ENCODE measurements at regions not wholly inside any gene's neighbourhood (a gene's known extent, or its start where the extent isn't known, plus 50 kb on each side); places are given as distances from the start of the nearest gene placed in this dataset.

DNA sequence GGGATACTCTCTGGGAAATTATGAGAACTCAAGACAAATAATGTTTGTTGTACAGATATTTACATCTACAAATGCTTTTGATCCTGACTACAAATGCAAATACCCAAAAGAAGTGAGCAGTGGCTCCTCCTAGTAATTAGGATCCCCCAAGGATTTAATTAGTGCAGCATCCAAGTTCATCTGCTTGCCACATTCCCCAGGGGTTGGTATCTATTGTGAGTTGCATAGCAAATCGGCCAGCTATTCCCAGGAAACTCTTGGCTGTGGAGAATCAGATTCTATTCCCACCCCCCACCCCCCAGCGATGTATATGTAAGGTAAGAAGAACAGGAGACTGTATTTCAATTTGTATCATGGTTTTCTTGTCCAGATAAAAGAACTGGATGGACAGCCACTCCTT lies 725.1 kb upstream of the CDH7 start:
- Histone ChIP-seq H3K4me2 (ENCODE audit: low read length) (no peak overlapping the region), H3F3A (ENCODE audit: low read length, unreplicated experiment) (no peaks in the 10 kb centered on the region), H3K27ac (ENCODE audit: low read length) (no peak overlapping the region), H3K4me1 (ENCODE audit: insufficient read depth, low read length) (no peaks in the 10 kb centered on the region), H2AFZ (ENCODE audit: low read length) (no peak overlapping the region), H3K4me3 (ENCODE audit: low read length) (no peak overlapping the region), H3K79me2 (ENCODE audit: low read length) (no peaks in the 10 kb centered on the region), H3K9me2 (replicated peaks; ENCODE audit: low read length) (no peaks in the 10 kb centered on the region), H3K9me3 (ENCODE audit: low read length) (no peaks in the 10 kb centered on the region), H3K27me3 (ENCODE audit: low read length) (no peaks in the 10 kb centered on the region), H3K36me3 (ENCODE audit: low read depth, low read length) (no peaks in the 10 kb centered on the region), H3K9ac (ENCODE audit: low read length) (no peak overlapping the region), H4K20me1 (ENCODE audit: low read length) (no peaks in the 10 kb centered on the region)
- intact Hi-C loops (cut with micrococcal nuclease) = no loop called here
- BruUV-seq (replicated peaks) = no TSS peak
- TF ChIP-seq EZH2 (IDR thresholded peaks at IDR 0.05; ENCODE audit: low read length, unreplicated experiment) = no peak
- no peak for TF ChIP-seq EZH2phosphoT487 (IDR thresholded peaks at IDR 0.05; ENCODE audit: borderline replicate concordance, low read length)
- TF ChIP-seq, protein P1, sequence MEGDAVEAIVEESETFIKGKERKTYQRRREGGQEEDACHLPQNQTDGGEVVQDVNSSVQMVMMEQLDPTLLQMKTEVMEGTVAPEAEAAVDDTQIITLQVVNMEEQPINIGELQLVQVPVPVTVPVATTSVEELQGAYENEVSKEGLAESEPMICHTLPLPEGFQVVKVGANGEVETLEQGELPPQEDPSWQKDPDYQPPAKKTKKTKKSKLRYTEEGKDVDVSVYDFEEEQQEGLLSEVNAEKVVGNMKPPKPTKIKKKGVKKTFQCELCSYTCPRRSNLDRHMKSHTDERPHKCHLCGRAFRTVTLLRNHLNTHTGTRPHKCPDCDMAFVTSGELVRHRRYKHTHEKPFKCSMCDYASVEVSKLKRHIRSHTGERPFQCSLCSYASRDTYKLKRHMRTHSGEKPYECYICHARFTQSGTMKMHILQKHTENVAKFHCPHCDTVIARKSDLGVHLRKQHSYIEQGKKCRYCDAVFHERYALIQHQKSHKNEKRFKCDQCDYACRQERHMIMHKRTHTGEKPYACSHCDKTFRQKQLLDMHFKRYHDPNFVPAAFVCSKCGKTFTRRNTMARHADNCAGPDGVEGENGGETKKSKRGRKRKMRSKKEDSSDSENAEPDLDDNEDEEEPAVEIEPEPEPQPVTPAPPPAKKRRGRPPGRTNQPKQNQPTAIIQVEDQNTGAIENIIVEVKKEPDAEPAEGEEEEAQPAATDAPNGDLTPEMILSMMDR (conservative IDR thresholded peaks at IDR 0.05; ENCODE audit: low read depth, low read length) = no peak
- ATAC-seq = no peak
- DNase-seq = no peak
- ChIA-PET CTCF (no interaction called here), POLR2A (ENCODE audit: unreplicated experiment) (no interaction called here)

GRCh38 chr18:65021021-65021420 lies 729.8 kb upstream of the CDH7 start:
- no peaks in the 10 kb centered on the region for H3K79me2 ChIP-seq (ENCODE audit: low read length)
- no peaks in the 10 kb centered on the region for H3K27me3 ChIP-seq (ENCODE audit: low read length)
- H3K36me3 ChIP-seq (ENCODE audit: low read depth, low read length) = no peaks in the 10 kb centered on the region
- H3K4me1 ChIP-seq (ENCODE audit: insufficient read depth, low read length) = no peaks in the 10 kb centered on the region
- ATAC-seq = no peak
- TF ChIP-seq EZH2phosphoT487 (IDR thresholded peaks at IDR 0.05; ENCODE audit: borderline replicate concordance, low read length) = no peak
- TF ChIP-seq, protein P1 (conservative IDR thresholded peaks at IDR 0.05; ENCODE audit: low read depth, low read length) = no peak
- no peak for TF ChIP-seq EZH2 (IDR thresholded peaks at IDR 0.05; ENCODE audit: low read length, unreplicated experiment)
- no TSS peak for BruUV-seq (replicated peaks)
- intact Hi-C loops (cut with micrococcal nuclease) = no loop called here
- no peak overlapping the region for H3K9ac ChIP-seq (ENCODE audit: low read length)
- H3K9me2 ChIP-seq (replicated peaks; ENCODE audit: low read length) = no peaks in the 10 kb centered on the region
- H4K20me1 ChIP-seq (ENCODE audit: low read length) = no peaks in the 10 kb centered on the region
- no peak overlapping the region for H3K4me3 ChIP-seq (ENCODE audit: low read length)
- no peak overlapping the region for H3K4me2 ChIP-seq (ENCODE audit: low read length)
- H3K27ac ChIP-seq (ENCODE audit: low read length) = no peak overlapping the region
- DNase-seq = no peak
- ChIA-PET CTCF (no interaction called here), POLR2A (ENCODE audit: unreplicated experiment) (no interaction called here)
- no peaks in the 10 kb centered on the region for H3K9me3 ChIP-seq (ENCODE audit: low read length)
- H2AFZ ChIP-seq (ENCODE audit: low read length) = no peak overlapping the region
- H3F3A ChIP-seq (ENCODE audit: low read length, unreplicated experiment) = no peaks in the 10 kb centered on the region

- Histone ChIP-seq H3K36me3 (ENCODE audit: low read depth, low read length) (no peaks in the 10 kb centered on the region), H3K4me1 (ENCODE audit: insufficient read depth, low read length) (no peaks in the 10 kb centered on the region), H3K9me2 (replicated peaks; ENCODE audit: low read length) (no peaks in the 10 kb centered on the region), H3K27ac (ENCODE audit: low read length) (no peak overlapping the region), H3K9me3 (ENCODE audit: low read length) (no peaks in the 10 kb centered on the region), H3F3A (ENCODE audit: low read length, unreplicated experiment) (no peaks in the 10 kb centered on the region), H3K79me2 (ENCODE audit: low read length) (no peaks in the 10 kb centered on the region), H3K4me3 (ENCODE audit: low read length) (no peak overlapping the region), H2AFZ (ENCODE audit: low read length) (no peak overlapping the region), H3K4me2 (ENCODE audit: low read length) (no peak overlapping the region), H3K9ac (ENCODE audit: low read length) (no peak overlapping the region), H4K20me1 (ENCODE audit: low read length) (no peaks in the 10 kb centered on the region), H3K27me3 (ENCODE audit: low read length) (no peaks in the 10 kb centered on the region)
- no TSS peak for BruUV-seq (replicated peaks)
- ChIA-PET POLR2A (ENCODE audit: unreplicated experiment) (no interaction called here), CTCF (no interaction called here)
- DNase-seq (no peak), ATAC-seq (no peak)
- intact Hi-C loops (cut with micrococcal nuclease) = no loop called here
- TF ChIP-seq EZH2phosphoT487 (IDR thresholded peaks at IDR 0.05; ENCODE audit: borderline replicate concordance, low read length) = no peak
- TF ChIP-seq EZH2 (IDR thresholded peaks at IDR 0.05; ENCODE audit: low read length, unreplicated experiment) = no peak
- TF ChIP-seq, protein P1 (conservative IDR thresholded peaks at IDR 0.05; ENCODE audit: low read depth, low read length) = no peak
Observed at GRCh38 chr18:65018184-65018583, 732.6 kb upstream of the CDH7 start.

Measured in PC-3 (cell line).